GM12878 (cell line): ENCODE measurements at regions not wholly inside any gene's neighbourhood (a gene's known extent, or its start where the extent isn't known, plus 50 kb on each side); places are given as distances from the start of the nearest gene placed in this dataset.

ENCODE experiments used
- ATAC-seq: fragments of 200-7000 bp; cut with Tn5 transposase; 3 replicates; pipeline ENCODE4 v1.9.1; 2020; ENCODE audit warnings: mild to moderate bottlenecking, moderate library complexity
- BruUV-seq: library from RNA; stranded (reverse); fragments of 400-500 nt; replicated peaks from 2 replicates; lab custom pipeline; 2021; lab: Mats Ljungman, UMichigan
- CTCF ChIA-PET: fragments of 300-600 bp; sonication (Branson Sonifier 250); formaldehyde crosslinking; extraction: SDS; loops from one replicate; lab custom pipeline; 2021; ENCODE audit warnings: inconsistent platforms; lab: Yijun Ruan, JAX
- POLR2A ChIA-PET: fragments of 350-600 bp; formaldehyde crosslinking; extraction: SDS; loops from one replicate; lab custom pipeline; 2021; ENCODE audit warnings: inconsistent platforms; lab: Charles Lee
- RAD21 ChIA-PET: fragments of 300-600 bp; sonication (Branson Sonifier 250); formaldehyde crosslinking; loops from one replicate; lab custom pipeline; 2023; ENCODE audit warnings: antibody characterized with exemption; ENCODE audit not compliant: unreplicated experiment; lab: Charles Lee
- SMC1A ChIA-PET: fragments of 300-600 bp; sonication (Branson Sonifier 250); formaldehyde crosslinking; loops from one replicate; lab custom pipeline; 2023; ENCODE audit not compliant: unreplicated experiment, uncharacterized antibody; lab: Charles Lee
- DNase-seq: peaks from one replicate; pipeline ENCODE4 v3.0.0-alpha.2; 2011; ENCODE audit warnings: low read depth, low spot score
- FAIRE-seq: peaks from 3 replicates; lab custom pipeline; 2011; peaks lifted over from hg19 to GRCh38; lab: Jason Lieb, UNC
- H2AFZ ChIP-seq: 2 replicates; pipeline ENCODE4 v1.6.0; 2011; ENCODE audit warnings: low read depth, low read length, control low read depth; ENCODE audit not compliant: control insufficient read depth
- H3K27ac ChIP-seq: 2 replicates; pipeline ENCODE4 v1.5.1; 2011; ENCODE audit warnings: control low read depth; ENCODE audit not compliant: control insufficient read depth, insufficient read depth
- H3K27me3 ChIP-seq, 2 experiments: replicated peaks in 1 of 2; 2 replicates each; pipeline versions ENCODE4 v1.6.0 to v1.6.1; 2011; ENCODE audit warnings: low read length in 1 of 2; ENCODE audit not compliant: control insufficient read depth in 2 of 2, insufficient read depth in 2 of 2
- H3K36me3 ChIP-seq, 2 experiments: 2 replicates each; pipeline ENCODE4 v1.5.1; 2011; ENCODE audit warnings: low read length in 1 of 2; ENCODE audit not compliant: control insufficient read depth in 2 of 2, insufficient read depth in 2 of 2
- H3K4me1 ChIP-seq: 2 replicates; pipeline ENCODE4 v1.6.1; 2011; ENCODE audit warnings: mild to moderate bottlenecking, low read length, moderate library complexity, mixed read lengths; ENCODE audit not compliant: control insufficient read depth, insufficient read depth
- H3K4me2 ChIP-seq: 2 replicates; pipeline ENCODE4 v1.6.0; 2011; ENCODE audit warnings: control low read depth; ENCODE audit not compliant: control insufficient read depth, insufficient read depth
- H3K4me3 ChIP-seq: fragments of 200-600 bp; sonication (generic); 2 replicates; pipeline ENCODE4 v1.5.1; 2016
- H3K79me2 ChIP-seq: 2 replicates; pipeline ENCODE4 v1.6.0; 2011; ENCODE audit warnings: low read length; ENCODE audit not compliant: control insufficient read depth, insufficient read depth
- H3K9ac ChIP-seq: 2 replicates; pipeline ENCODE4 v1.8.0; 2011; ENCODE audit warnings: low read length, control low read depth, mixed read lengths; ENCODE audit not compliant: control insufficient read depth, insufficient read depth
- H3K9me3 ChIP-seq: replicated peaks from 3 replicates; pipeline ENCODE4 v1.5.1; 2011; ENCODE audit warnings: mild to moderate bottlenecking, low read length; ENCODE audit not compliant: control insufficient read depth, insufficient read depth
- H4K20me1 ChIP-seq: 2 replicates; pipeline ENCODE4 v1.6.0; 2011; ENCODE audit not compliant: control insufficient read depth, insufficient read depth
- CBX3 ChIP-seq: fragments of 200-600 bp; sonication (generic); IDR thresholded peaks from 2 replicates; pipeline ENCODE4 v1.6.1; 2016; ENCODE audit warnings: low read depth, borderline replicate concordance
- CHD2 ChIP-seq: IDR thresholded peaks from 2 replicates; pipeline ENCODE4 v1.6.1; 2011; ENCODE audit warnings: low read depth, low read length, improper control_type of control experiment, borderline replicate concordance
- CHD4 ChIP-seq: fragments of 200-600 bp; sonication (generic); IDR thresholded peaks from 2 replicates; pipeline ENCODE4 v1.6.1; 2016; ENCODE audit warnings: mild to moderate bottlenecking
- JUND ChIP-seq: IDR thresholded peaks from 2 replicates; pipeline ENCODE4 v1.6.1; 2012; ENCODE audit warnings: low read depth, mild to moderate bottlenecking, low read length, improper control_type of control experiment, moderate library complexity
- KDM1A ChIP-seq: fragments of 200-600 bp; sonication (generic); IDR thresholded peaks from 2 replicates; pipeline ENCODE4 v1.6.1; 2016; ENCODE audit warnings: borderline replicate concordance
- MTA2 ChIP-seq: fragments of 450-650 bp; IDR thresholded peaks from 2 replicates; pipeline ENCODE4 v1.6.1; 2016; ENCODE audit warnings: low read depth, mild to moderate bottlenecking, moderate library complexity
- NR2C1 ChIP-seq: fragments of 450-650 bp; IDR thresholded peaks from 2 replicates; pipeline ENCODE4 v1.6.1; 2017; ENCODE audit warnings: antibody characterized with exemption, mild to moderate bottlenecking, moderate library complexity
- PML ChIP-seq: IDR thresholded peaks from 2 replicates; pipeline ENCODE4 v1.6.1; 2012; ENCODE audit warnings: low read length, inconsistent platforms
- RBBP5 ChIP-seq: fragments of 200-600 bp; sonication (generic); conservative IDR thresholded peaks from 2 replicates; pipeline ENCODE4 v1.6.1; 2016
- RELA ChIP-seq: fragments of 450-650 bp; IDR thresholded peaks from 2 replicates; pipeline ENCODE4 v1.8.0; 2014; ENCODE audit warnings: borderline replicate concordance; ENCODE audit not compliant: partially characterized antibody
- SMC3 ChIP-seq: IDR thresholded peaks from 2 replicates; pipeline ENCODE4 v1.6.1; 2011; ENCODE audit warnings: low read length, improper control_type of control experiment, borderline replicate concordance
- SREBF1 ChIP-seq: IDR thresholded peaks from 2 replicates; pipeline ENCODE4 v1.6.1; 2012; ENCODE audit warnings: mild to moderate bottlenecking, low read length
- TARDBP ChIP-seq: IDR thresholded peaks from 2 replicates; pipeline ENCODE4 v1.6.1; 2016; ENCODE audit warnings: borderline replicate concordance
- ZNF384 ChIP-seq: IDR thresholded peaks from 2 replicates; pipeline ENCODE4 v1.6.1; 2012; ENCODE audit warnings: low read depth, mild to moderate bottlenecking, low read length, improper control_type of control experiment, borderline replicate concordance
- WGBS: methylation state at CpG from one replicate; pipeline ENCODE4 v1.1.6; 2016; ENCODE audit warnings: low lambda C conversion rate; ENCODE audit not compliant: insufficient replicate concordance, insufficient coverage; ENCODE audit errors: missing lambda C conversion rate; 5-methylcytosine and 5-hydroxymethylcytosine counted together
- in situ Hi-C: fragments of 300-500 bp; cut with MboI; formaldehyde crosslinking; loops from 9 replicates; pipeline ENCODE4 v1.14.3; 2018; ENCODE audit warnings: mixed read lengths
- intact Hi-C: fragments of 100-400 bp; cut with micrococcal nuclease; formaldehyde crosslinking; loops from one replicate; pipeline ENCODE4 v1.14.2; 2022; ENCODE audit not compliant: unreplicated experiment
- TF ChIP-seq, protein P1 (sequence below): IDR thresholded peaks from 2 replicates; pipeline ENCODE4 v1.6.1; 2011; ENCODE audit warnings: borderline replicate concordance, low read depth, mild to moderate bottlenecking, moderate library complexity, low read length; ENCODE audit not compliant: insufficient read depth, poor library complexity, severe bottlenecking
- TF ChIP-seq, protein P2 (sequence below): fragments of 150-350 bp; IDR thresholded peaks from 2 replicates; pipeline ENCODE4 v1.6.1; 2016; ENCODE audit warnings: low read depth, low read length

DNA sequence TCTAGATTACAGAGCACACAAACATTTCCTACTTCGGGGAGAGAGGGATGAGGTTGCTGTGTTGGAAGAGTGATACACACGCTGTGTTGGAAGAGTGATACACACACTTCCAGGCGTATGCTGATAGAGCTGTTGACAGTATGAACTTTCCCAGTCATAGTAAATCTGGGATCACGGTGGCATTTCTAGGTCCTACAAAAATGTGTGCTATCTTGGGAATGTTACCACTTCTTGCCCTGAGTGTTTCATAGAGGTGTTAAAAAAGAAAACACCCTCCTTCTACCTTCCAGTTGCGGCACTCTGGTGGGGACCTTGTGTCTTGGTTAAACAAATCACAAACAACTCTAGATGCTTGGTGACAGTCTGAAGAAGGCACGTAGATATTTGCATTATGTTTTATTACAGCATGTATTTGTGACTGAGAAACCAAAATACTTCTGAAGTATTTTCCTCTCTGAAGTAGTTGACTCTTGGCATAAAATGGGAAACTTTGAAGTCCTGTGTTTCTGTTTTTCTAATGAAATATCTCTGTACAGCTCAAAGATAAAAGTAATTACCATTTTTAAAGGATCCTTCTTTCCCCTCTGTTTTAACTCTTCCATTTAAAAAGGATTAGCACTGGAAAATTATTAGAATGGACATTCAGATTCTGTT, 52.5 kb downstream of the ARHGAP35 start:
- ChIA-PET SMC1A (interaction anchor here (0.7 to 2.3 kb wide), 10 partner anchors 13 to 76 kb away, joined by 3 to 11 read pairs (median 3); no protein-coding TSS in a partner anchor), POLR2A (interaction anchor here (0.5 to 1.1 kb wide), 6 partner anchors 14 to 265 kb away, joined by 3 to 7 read pairs (median 4); no protein-coding TSS in a partner anchor), CTCF (interaction anchor here (0.6 to 1.4 kb wide), 7 partner anchors 10 to 794 kb away, joined by 3 to 7 read pairs (median 3); no protein-coding TSS in a partner anchor), RAD21 (interaction anchor here (0.6 to 1.1 kb wide), 3 partner anchors 39 to 77 kb away, joined by 3 to 5 read pairs (median 4); no protein-coding TSS in a partner anchor)
- Histone ChIP-seq H3K27me3 (no peaks in the 10 kb centered on the region), H3K79me2 (peaks cover 40% of the 10 kb centered on the region), H3K27ac (no peak overlapping the region), H3K4me1 (peaks cover 19% of the 10 kb centered on the region), H3K36me3 (no peaks in the 10 kb centered on the region), H4K20me1 (no peaks in the 10 kb centered on the region; the same call in 1 of the 2 replicates), H2AFZ (no peak overlapping the region), H3K9me3 (no peaks in the 10 kb centered on the region), H3K4me2 (peak overlapping the region; percentile 64), H3K9ac (no peak overlapping the region), H3K4me3 (peak overlapping the region; percentile 16; the same call in 1 of the 2 replicates)
- intact Hi-C loops (no loop called here), in situ Hi-C loops (no loop called here)
- no peak for TF ChIP-seq KDM1A
- no peak for TF ChIP-seq MTA2
- TF ChIP-seq JUND, result no peak
- TF ChIP-seq ZNF384, result no peak
- no peak for TF ChIP-seq CBX3
- no peak for TF ChIP-seq SMC3
- no peak for TF ChIP-seq CHD4
- TF ChIP-seq SREBF1, result no peak
- TF ChIP-seq, protein P1, sequence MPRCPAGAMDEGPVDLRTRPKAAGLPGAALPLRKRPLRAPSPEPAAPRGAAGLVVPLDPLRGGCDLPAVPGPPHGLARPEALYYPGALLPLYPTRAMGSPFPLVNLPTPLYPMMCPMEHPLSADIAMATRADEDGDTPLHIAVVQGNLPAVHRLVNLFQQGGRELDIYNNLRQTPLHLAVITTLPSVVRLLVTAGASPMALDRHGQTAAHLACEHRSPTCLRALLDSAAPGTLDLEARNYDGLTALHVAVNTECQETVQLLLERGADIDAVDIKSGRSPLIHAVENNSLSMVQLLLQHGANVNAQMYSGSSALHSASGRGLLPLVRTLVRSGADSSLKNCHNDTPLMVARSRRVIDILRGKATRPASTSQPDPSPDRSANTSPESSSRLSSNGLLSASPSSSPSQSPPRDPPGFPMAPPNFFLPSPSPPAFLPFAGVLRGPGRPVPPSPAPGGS, result no peak
- no peak for TF ChIP-seq NR2C1
- no peak for TF ChIP-seq RBBP5
- TF ChIP-seq PML, result no peak
- TF ChIP-seq CHD2, result no peak
- no peak for TF ChIP-seq RELA
- TF ChIP-seq, protein P2, sequence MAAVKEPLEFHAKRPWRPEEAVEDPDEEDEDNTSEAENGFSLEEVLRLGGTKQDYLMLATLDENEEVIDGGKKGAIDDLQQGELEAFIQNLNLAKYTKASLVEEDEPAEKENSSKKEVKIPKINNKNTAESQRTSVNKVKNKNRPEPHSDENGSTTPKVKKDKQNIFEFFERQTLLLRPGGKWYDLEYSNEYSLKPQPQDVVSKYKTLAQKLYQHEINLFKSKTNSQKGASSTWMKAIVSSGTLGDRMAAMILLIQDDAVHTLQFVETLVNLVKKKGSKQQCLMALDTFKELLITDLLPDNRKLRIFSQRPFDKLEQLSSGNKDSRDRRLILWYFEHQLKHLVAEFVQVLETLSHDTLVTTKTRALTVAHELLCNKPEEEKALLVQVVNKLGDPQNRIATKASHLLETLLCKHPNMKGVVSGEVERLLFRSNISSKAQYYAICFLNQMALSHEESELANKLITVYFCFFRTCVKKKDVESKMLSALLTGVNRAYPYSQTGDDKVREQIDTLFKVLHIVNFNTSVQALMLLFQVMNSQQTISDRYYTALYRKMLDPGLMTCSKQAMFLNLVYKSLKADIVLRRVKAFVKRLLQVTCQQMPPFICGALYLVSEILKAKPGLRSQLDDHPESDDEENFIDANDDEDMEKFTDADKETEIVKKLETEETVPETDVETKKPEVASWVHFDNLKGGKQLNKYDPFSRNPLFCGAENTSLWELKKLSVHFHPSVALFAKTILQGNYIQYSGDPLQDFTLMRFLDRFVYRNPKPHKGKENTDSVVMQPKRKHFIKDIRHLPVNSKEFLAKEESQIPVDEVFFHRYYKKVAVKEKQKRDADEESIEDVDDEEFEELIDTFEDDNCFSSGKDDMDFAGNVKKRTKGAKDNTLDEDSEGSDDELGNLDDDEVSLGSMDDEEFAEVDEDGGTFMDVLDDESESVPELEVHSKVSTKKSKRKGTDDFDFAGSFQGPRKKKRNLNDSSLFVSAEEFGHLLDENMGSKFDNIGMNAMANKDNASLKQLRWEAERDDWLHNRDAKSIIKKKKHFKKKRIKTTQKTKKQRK, result no peak
- TF ChIP-seq TARDBP, result no peak
- BruUV-seq, result no TSS peak
- FAIRE-seq (no peak), ATAC-seq (peak; percentile 30; the same call in 1 of the 3 replicates), DNase-seq (no peak)
- WGBS, result 91% methylated on average over 6 of the region's 6 CpGs
